ENCODE measurements at regions not wholly inside any gene's neighbourhood (a gene's known extent, or its start where the extent isn't known, plus 50 kb on each side); places are given as distances from the start of the nearest gene placed in this dataset.
A peak's percentile ranks its signal among the peaks of the same experiment; 100 is the strongest.

DNA sequence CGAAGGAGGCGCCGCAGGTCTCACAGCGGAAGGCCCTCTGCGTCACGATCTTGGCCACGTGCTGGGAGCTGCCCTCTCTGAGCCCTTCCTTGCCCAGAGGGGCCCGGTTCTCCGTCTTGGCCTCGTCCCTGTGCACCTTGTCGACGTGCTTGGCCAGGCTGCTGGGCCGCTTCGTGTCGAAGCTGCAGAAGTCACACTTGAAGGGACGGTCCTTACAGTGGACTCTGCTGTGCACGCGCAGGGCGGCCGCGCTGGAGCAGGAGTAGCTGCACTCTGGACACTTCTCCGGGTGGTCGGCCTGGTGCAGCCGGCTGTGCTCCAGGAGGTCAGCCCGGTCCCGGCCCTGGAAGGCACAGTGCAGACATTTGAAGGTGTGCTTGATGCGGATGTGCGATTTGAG lies 106.9 kb downstream of the ZFP64 start:
- in situ Hi-C loops (cut with HindIII; ENCODE audit: low sequenced_read_pairs) = no loop called here
- TF ChIP-seq, protein P1, sequence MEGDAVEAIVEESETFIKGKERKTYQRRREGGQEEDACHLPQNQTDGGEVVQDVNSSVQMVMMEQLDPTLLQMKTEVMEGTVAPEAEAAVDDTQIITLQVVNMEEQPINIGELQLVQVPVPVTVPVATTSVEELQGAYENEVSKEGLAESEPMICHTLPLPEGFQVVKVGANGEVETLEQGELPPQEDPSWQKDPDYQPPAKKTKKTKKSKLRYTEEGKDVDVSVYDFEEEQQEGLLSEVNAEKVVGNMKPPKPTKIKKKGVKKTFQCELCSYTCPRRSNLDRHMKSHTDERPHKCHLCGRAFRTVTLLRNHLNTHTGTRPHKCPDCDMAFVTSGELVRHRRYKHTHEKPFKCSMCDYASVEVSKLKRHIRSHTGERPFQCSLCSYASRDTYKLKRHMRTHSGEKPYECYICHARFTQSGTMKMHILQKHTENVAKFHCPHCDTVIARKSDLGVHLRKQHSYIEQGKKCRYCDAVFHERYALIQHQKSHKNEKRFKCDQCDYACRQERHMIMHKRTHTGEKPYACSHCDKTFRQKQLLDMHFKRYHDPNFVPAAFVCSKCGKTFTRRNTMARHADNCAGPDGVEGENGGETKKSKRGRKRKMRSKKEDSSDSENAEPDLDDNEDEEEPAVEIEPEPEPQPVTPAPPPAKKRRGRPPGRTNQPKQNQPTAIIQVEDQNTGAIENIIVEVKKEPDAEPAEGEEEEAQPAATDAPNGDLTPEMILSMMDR (IDR thresholded peaks at IDR 0.05; ENCODE audit: low read depth, low read length, missing control alignments) = no peak
- no peak for DNase-seq (ENCODE audit: low read depth)
- no peak overlapping the region for H3K4me3 ChIP-seq (ENCODE audit: low read depth, low read length)

DNA sequence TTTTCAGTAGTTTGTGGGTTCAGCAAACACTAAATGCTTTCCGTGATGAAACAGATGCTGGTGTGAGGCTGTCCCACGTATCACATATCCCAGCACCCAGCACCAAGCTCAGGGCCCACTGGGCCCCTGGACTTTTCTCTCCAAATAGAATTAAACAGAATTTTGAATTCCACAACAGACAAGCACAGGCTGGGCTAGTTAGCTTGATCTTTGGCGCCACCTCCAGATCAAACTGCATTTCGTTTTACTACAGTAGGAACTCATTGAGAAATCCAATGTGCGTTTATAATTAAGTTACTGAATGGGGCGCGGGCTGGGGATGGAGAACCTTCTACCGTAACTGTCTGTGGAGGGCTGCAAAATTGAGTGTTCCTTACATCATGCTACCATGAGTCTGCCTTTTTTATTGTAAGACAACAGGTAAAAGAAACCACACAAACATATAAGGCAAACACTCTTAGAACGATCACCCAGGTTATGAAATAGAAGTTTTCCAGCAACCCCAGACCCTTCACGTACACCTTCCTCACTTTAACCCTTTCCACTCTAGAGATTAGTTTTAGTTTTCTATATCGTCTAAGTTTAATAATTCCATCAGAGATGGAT lies 107.8 kb downstream of the ZFP64 start:
- no peak overlapping the region for H3K4me3 ChIP-seq (ENCODE audit: low read depth, low read length)
- peak; percentile 67 for DNase-seq (ENCODE audit: low read depth)
- TF ChIP-seq, protein P1 (IDR thresholded peaks at IDR 0.05; ENCODE audit: low read depth, low read length, missing control alignments) = peak; percentile 62
- in situ Hi-C loops (cut with HindIII; ENCODE audit: low sequenced_read_pairs) = no loop called here

DNA sequence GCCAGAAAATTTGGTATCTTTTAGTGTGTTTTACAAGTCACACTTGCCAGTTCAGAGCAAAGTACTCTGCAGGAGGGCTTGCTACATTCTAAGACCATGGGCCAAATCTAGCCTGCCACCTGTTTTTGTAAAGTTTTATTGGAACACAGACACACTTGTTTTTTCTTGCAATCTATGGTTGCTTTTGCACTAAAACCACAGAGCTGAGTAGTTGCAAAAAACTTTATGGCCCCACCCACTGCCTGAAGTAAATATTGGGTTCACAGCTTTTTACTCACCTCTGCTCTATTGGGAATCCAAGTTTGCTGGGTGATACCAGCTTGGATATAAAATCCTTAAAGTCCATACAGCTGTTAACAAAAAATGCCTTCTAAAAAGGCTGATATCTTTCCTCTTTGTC lies 109.0 kb downstream of the ZFP64 start:
- DNase-seq (ENCODE audit: low read depth) = no peak
- H3K4me3 ChIP-seq (ENCODE audit: low read depth, low read length) = no peak overlapping the region
- TF ChIP-seq, protein P1 (IDR thresholded peaks at IDR 0.05; ENCODE audit: low read depth, low read length, missing control alignments) = no peak
- in situ Hi-C loops (cut with HindIII; ENCODE audit: low sequenced_read_pairs) = no loop called here

DNA sequence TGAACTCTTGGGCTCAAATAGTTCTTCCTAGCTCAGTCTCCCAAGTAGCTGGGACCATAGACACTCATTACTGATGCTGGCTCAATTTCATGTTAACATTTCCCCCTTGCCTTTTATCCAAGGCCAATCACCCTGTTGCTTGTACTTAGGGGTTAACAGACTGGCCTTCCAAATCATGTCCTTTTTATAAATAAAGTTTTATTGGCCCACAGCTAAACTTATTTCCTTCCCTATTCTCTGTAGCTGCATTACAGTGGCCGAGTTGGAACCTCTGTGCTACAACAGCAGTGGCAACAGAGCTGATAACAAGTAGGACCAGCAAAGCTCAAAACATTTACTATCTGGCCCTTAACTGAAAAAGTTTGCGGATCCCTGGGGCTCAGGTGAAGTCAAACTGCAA lies 109.8 kb downstream of the ZFP64 start:
- no peak overlapping the region for H3K4me3 ChIP-seq (ENCODE audit: low read depth, low read length)
- DNase-seq (ENCODE audit: low read depth) = no peak
- TF ChIP-seq, protein P1 (IDR thresholded peaks at IDR 0.05; ENCODE audit: low read depth, low read length, missing control alignments) = no peak
- in situ Hi-C loops (cut with HindIII; ENCODE audit: low sequenced_read_pairs) = no loop called here

DNA sequence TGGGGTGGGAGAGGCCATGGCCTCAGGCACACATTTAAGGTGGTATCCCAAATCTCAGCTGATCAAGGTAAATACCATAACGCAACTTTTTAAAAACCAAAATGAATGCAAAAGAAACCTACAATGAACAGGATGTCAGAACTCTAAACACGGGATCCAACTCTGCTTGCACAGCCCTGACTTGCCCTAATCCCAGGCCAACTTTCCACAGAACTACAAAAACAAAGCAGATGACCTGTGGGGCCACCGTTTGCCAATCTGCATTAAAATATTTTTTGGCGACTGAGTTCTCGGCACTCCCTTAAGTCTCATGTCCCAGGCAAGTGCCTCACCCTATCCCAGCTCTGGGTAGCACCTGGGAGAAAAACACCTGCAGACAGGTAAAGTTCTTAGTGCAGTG lies 110.5 kb downstream of the ZFP64 start:
- no peak overlapping the region for H3K4me3 ChIP-seq (ENCODE audit: low read depth, low read length)
- no peak for DNase-seq (ENCODE audit: low read depth)
- in situ Hi-C loops (cut with HindIII; ENCODE audit: low sequenced_read_pairs) = no loop called here
- TF ChIP-seq, protein P1 (IDR thresholded peaks at IDR 0.05; ENCODE audit: low read depth, low read length, missing control alignments) = no peak

DNA sequence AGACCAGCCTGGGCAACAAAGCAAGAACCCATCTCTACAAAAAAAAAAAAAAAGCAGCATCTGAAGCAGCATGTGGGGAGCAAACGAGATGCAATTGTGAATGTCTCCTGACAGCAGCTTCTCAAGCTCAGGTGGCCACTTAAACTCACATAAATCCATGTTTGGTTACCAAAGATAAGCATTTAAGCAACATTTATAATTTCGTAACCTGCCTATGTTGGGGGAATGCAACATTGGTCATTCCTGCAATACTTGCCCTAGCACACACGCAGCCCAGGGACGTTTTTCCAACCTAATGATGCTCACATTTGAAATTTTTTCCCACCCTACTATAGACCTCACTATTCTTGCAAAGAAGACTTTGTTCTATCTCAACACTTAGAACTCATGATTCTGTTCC lies 113.3 kb downstream of the ZFP64 start:
- DNase-seq (ENCODE audit: low read depth) = no peak
- TF ChIP-seq, protein P1 (IDR thresholded peaks at IDR 0.05; ENCODE audit: low read depth, low read length, missing control alignments) = no peak
- H3K4me3 ChIP-seq (ENCODE audit: low read depth, low read length) = no peak overlapping the region
- in situ Hi-C loops (cut with HindIII; ENCODE audit: low sequenced_read_pairs) = no loop called here

All from astrocyte of the cerebellum (primary cell).